ENCODE measurements at regions not wholly inside any gene's neighbourhood (a gene's known extent, or its start where the extent isn't known, plus 50 kb on each side); places are given as distances from the start of the nearest gene placed in this dataset.

GRCh38 chr3:162170581-162170980, 674.0 kb downstream of the OTOL1 start:
- TF ChIP-seq CTCF (conservative IDR thresholded peaks at IDR 0.05; ENCODE audit: low read depth, low read length), result no peak
- TF ChIP-seq EZH2 (IDR thresholded peaks at IDR 0.05; ENCODE audit: borderline replicate concordance, low read depth, low read length, poor library complexity, severe bottlenecking), result no peak

All from A673 (cell line).